Mesendoderm (in vitro differentiated cells): ENCODE measurements at regions not wholly inside any gene's neighbourhood (a gene's known extent, or its start where the extent isn't known, plus 50 kb on each side); places are given as distances from the start of the nearest gene placed in this dataset.

Experiments
- DNase-seq: peaks from one replicate; pipeline ENCODE4 v3.0.0; 2013
- H2AK5ac ChIP-seq: 2 replicates; pipeline ENCODE4 v1.6.1; 2013; ENCODE audit warnings: low read length, inconsistent platforms
- H2BK120ac ChIP-seq: 2 replicates; pipeline ENCODE4 v1.6.1; 2013; ENCODE audit warnings: low read depth, mild to moderate bottlenecking, low read length, moderate library complexity, mixed read lengths
- H2BK15ac ChIP-seq: replicated peaks from 2 replicates; pipeline ENCODE4 v1.6.1; 2013; ENCODE audit warnings: low read depth, mild to moderate bottlenecking, moderate library complexity
- H2BK5ac ChIP-seq: 2 replicates; pipeline ENCODE4 v1.6.1; 2013; ENCODE audit warnings: low read length, inconsistent platforms
- H3K18ac ChIP-seq: 2 replicates; pipeline ENCODE4 v1.6.1; 2013; ENCODE audit warnings: mild to moderate bottlenecking, low read length, mixed read lengths
- H3K23ac ChIP-seq: one replicate; pipeline ENCODE4 v1.6.1; 2013; ENCODE audit warnings: low read length
- H3K27ac ChIP-seq: 2 replicates; pipeline ENCODE4 v1.5.1; 2013; ENCODE audit warnings: low read depth, mild to moderate bottlenecking, inconsistent platforms, low read length, moderate library complexity
- H3K27me3 ChIP-seq: 2 replicates; pipeline ENCODE4 v1.6.1; 2013; ENCODE audit warnings: low read length, control low read depth, mild to moderate bottlenecking, inconsistent platforms; ENCODE audit not compliant: insufficient read depth, poor library complexity
- H3K36me3 ChIP-seq: 2 replicates; pipeline ENCODE4 v1.6.1; 2013; ENCODE audit warnings: low read length, inconsistent platforms; ENCODE audit not compliant: control insufficient read depth, insufficient read depth
- H3K4ac ChIP-seq: one replicate; pipeline ENCODE4 v1.6.1; 2013; ENCODE audit warnings: low read depth, mild to moderate bottlenecking, low read length, moderate library complexity
- H3K4me1 ChIP-seq: 2 replicates; pipeline ENCODE4 v1.6.1; 2013; ENCODE audit warnings: low read depth, low read length, inconsistent platforms; ENCODE audit not compliant: control insufficient read depth
- H3K4me2 ChIP-seq: 2 replicates; pipeline ENCODE4 v1.6.1; 2013; ENCODE audit warnings: low read length
- H3K4me3 ChIP-seq: 2 replicates; pipeline ENCODE4 v1.5.1; 2013; ENCODE audit warnings: mild to moderate bottlenecking, low read length
- H3K56ac ChIP-seq: one replicate; pipeline ENCODE4 v1.6.1; 2013; ENCODE audit warnings: low read length
- H3K79me1 ChIP-seq: 2 replicates; pipeline ENCODE4 v1.6.1; 2013; ENCODE audit warnings: low read length, inconsistent platforms
- H3K79me2 ChIP-seq: 2 replicates; pipeline ENCODE4 v1.6.1; 2013; ENCODE audit warnings: mild to moderate bottlenecking, low read length; ENCODE audit not compliant: control insufficient read depth, insufficient read depth
- H3K9ac ChIP-seq: 2 replicates; pipeline ENCODE4 v1.6.1; 2013; ENCODE audit warnings: low read length, inconsistent platforms
- H4K5ac ChIP-seq: one replicate; pipeline ENCODE4 v1.6.1; 2013; ENCODE audit warnings: low read length
- H4K8ac ChIP-seq: one replicate; pipeline ENCODE4 v1.6.1; 2013; ENCODE audit warnings: low read depth, mild to moderate bottlenecking, control low read depth, low read length, moderate library complexity
- WGBS: extraction: QIAGEN DNeasy Blood & Tissue Kit; methylation state at CpG from one replicate; pipeline ENCODE4 v1.1.7; 2013; ENCODE audit warnings: low lambda C conversion rate, missing lambda C conversion rate; ENCODE audit not compliant: insufficient coverage; ENCODE audit errors: extremely low coverage; 5-methylcytosine and 5-hydroxymethylcytosine counted together

- no peak overlapping the region for H3K18ac ChIP-seq
- H3K27ac ChIP-seq, result no peak overlapping the region
- H3K4me1 ChIP-seq, result no peaks in the 10 kb centered on the region
- no peak overlapping the region for H4K8ac ChIP-seq
- WGBS, result no CpG with 5 or more reads among the region's 5 CpGs
- no peaks in the 10 kb centered on the region for H3K36me3 ChIP-seq
- no peaks in the 10 kb centered on the region for H3K79me2 ChIP-seq
- H2BK15ac ChIP-seq, result no peak overlapping the region
- H2BK120ac ChIP-seq, result no peak overlapping the region
- H4K5ac ChIP-seq, result no peak overlapping the region
- no peak overlapping the region for H3K4me3 ChIP-seq
- no peaks in the 10 kb centered on the region for H3K79me1 ChIP-seq
- H3K56ac ChIP-seq, result no peak overlapping the region
- H3K4me2 ChIP-seq, result no peak overlapping the region
- no peak overlapping the region for H3K23ac ChIP-seq
- no peak overlapping the region for H3K9ac ChIP-seq
- DNase-seq, result no peak
- H3K4ac ChIP-seq, result no peak overlapping the region
- no peak overlapping the region for H2AK5ac ChIP-seq
- H3K27me3 ChIP-seq, result no peaks in the 10 kb centered on the region
- H2BK5ac ChIP-seq, result no peak overlapping the region
These were observed 231.7 kb upstream of the CNTNAP2 start for GRCh38 chr7:145884716-145885514.

DNA sequence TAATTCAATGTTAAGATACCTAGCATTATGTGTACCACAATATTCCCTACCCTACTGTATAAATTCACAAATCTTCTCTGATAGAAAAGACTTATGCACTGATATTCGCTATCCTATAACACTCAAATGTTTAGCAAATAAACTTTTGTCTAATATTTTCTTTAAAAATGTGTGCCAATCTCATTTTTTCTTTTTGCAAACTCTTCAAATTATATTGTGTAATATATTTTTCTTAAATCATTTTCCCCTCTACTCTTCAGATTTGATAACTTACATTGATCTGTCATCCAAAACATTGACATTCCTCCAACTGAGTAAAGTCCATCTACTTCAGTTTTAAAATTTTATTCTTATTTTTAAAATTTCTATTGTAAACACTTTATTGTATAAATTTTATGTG, 240.2 kb upstream of the CNTNAP2 start:
- no peak overlapping the region for H4K8ac ChIP-seq
- H3K79me1 ChIP-seq, result no peaks in the 10 kb centered on the region
- H3K56ac ChIP-seq, result no peak overlapping the region
- H2BK15ac ChIP-seq, result no peak overlapping the region
- H3K4me1 ChIP-seq, result no peaks in the 10 kb centered on the region
- DNase-seq, result no peak
- no peaks in the 10 kb centered on the region for H3K27me3 ChIP-seq
- no peak overlapping the region for H3K27ac ChIP-seq
- no peaks in the 10 kb centered on the region for H3K79me2 ChIP-seq
- H3K18ac ChIP-seq, result no peak overlapping the region
- H3K4me2 ChIP-seq, result no peak overlapping the region
- no peak overlapping the region for H2AK5ac ChIP-seq
- H2BK5ac ChIP-seq, result no peak overlapping the region
- H3K4me3 ChIP-seq, result no peak overlapping the region
- WGBS, result no CpG with 5 or more reads among the region's 1 CpG
- no peak overlapping the region for H3K9ac ChIP-seq
- H3K4ac ChIP-seq, result no peak overlapping the region
- no peak overlapping the region for H3K23ac ChIP-seq
- no peaks in the 10 kb centered on the region for H3K36me3 ChIP-seq
- H4K5ac ChIP-seq, result no peak overlapping the region
- H2BK120ac ChIP-seq, result no peak overlapping the region

GRCh38 chr7:145875267-145875666, 241.3 kb upstream of the CNTNAP2 start:
- H3K4ac ChIP-seq, result no peak overlapping the region
- H2BK15ac ChIP-seq, result no peak overlapping the region
- no peak overlapping the region for H3K4me3 ChIP-seq
- H3K36me3 ChIP-seq, result no peaks in the 10 kb centered on the region
- no peaks in the 10 kb centered on the region for H3K79me1 ChIP-seq
- H3K56ac ChIP-seq, result no peak overlapping the region
- DNase-seq, result no peak
- no peak overlapping the region for H3K23ac ChIP-seq
- no peak overlapping the region for H3K18ac ChIP-seq
- no peak overlapping the region for H2BK120ac ChIP-seq
- no peaks in the 10 kb centered on the region for H3K4me1 ChIP-seq
- H4K8ac ChIP-seq, result no peak overlapping the region
- H3K27ac ChIP-seq, result no peak overlapping the region
- no peak overlapping the region for H2AK5ac ChIP-seq
- no peak overlapping the region for H2BK5ac ChIP-seq
- H3K4me2 ChIP-seq, result no peak overlapping the region
- no peaks in the 10 kb centered on the region for H3K79me2 ChIP-seq
- H3K9ac ChIP-seq, result no peak overlapping the region
- H4K5ac ChIP-seq, result no peak overlapping the region
- H3K27me3 ChIP-seq, result no peaks in the 10 kb centered on the region

- Histone ChIP-seq H3K9ac (no peak overlapping the region), H3K4me3 (no peak overlapping the region), H3K4ac (no peak overlapping the region), H3K18ac (no peak overlapping the region), H3K56ac (no peak overlapping the region), H3K27ac (no peak overlapping the region), H3K23ac (no peak overlapping the region), H4K8ac (no peak overlapping the region), H3K79me2 (no peaks in the 10 kb centered on the region), H3K79me1 (no peaks in the 10 kb centered on the region), H2BK120ac (no peak overlapping the region), H3K27me3 (no peaks in the 10 kb centered on the region), H2BK5ac (no peak overlapping the region), H2BK15ac (no peak overlapping the region), H3K4me1 (no peaks in the 10 kb centered on the region), H2AK5ac (no peak overlapping the region), H3K4me2 (no peak overlapping the region), H3K36me3 (no peaks in the 10 kb centered on the region), H4K5ac (no peak overlapping the region)
- no peak for DNase-seq
- WGBS, result no CpG with 5 or more reads among the region's 2 CpGs
These were observed 247.7 kb upstream of the CNTNAP2 start for GRCh38 chr7:145868935-145869334.

DNA sequence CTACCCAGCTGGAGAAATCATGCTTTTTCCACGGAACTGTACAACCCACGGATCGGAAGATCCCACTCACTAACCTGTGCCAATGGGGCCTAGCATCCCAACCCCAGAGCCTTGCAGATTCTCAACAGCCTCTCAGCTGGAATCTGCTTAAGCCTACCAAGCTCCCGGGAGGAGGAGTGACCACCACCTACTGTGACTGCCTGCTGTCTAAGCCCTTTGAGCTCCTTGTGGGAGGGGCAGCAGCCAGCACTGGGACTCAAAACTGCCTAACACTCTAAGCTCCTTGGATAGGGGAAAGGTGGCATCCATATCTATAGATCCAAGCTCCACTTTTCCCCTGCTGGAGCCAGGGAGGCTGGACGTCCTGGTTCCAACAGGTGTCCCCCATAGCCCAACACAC, 254.4 kb upstream of the CNTNAP2 start:
- Histone ChIP-seq H3K56ac (no peak overlapping the region), H3K4ac (no peak overlapping the region), H2BK5ac (no peak overlapping the region), H3K23ac (no peak overlapping the region), H4K5ac (no peak overlapping the region), H3K27ac (no peak overlapping the region), H3K9ac (no peak overlapping the region), H2BK15ac (no peak overlapping the region), H2AK5ac (no peak overlapping the region), H3K79me2 (no peaks in the 10 kb centered on the region), H3K36me3 (no peaks in the 10 kb centered on the region), H3K4me1 (no peaks in the 10 kb centered on the region), H4K8ac (no peak overlapping the region), H3K27me3 (no peaks in the 10 kb centered on the region), H3K79me1 (no peaks in the 10 kb centered on the region), H2BK120ac (no peak overlapping the region), H3K4me2 (no peak overlapping the region), H3K4me3 (no peak overlapping the region), H3K18ac (no peak overlapping the region)
- DNase-seq, result no peak
- no CpG with 5 or more reads among the region's 5 CpGs for WGBS

DNA sequence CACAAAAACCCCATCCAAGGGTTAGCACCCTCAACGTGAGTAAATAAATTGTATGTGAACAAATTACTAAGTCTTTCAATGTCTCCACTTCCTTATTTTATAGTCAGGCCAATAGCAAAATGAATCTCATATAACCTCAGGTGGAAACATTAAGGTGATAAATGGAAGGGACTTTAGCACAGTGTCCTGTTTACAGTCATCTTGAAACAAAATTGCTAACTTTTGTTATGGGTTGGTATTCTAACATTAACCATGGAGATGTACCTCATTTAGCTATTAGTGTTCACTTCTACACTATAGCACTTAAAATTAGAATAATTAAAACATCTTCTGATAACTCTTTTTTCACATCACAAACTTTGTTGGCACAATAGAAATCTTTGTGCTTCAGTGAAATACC, 255.8 kb upstream of the CNTNAP2 start:
- Histone ChIP-seq H2BK120ac (no peak overlapping the region), H3K4me1 (no peaks in the 10 kb centered on the region), H4K8ac (no peak overlapping the region), H3K18ac (no peak overlapping the region), H3K9ac (no peak overlapping the region), H3K4me3 (no peak overlapping the region), H2BK15ac (no peak overlapping the region), H2BK5ac (no peak overlapping the region), H3K27me3 (no peaks in the 10 kb centered on the region), H3K23ac (no peak overlapping the region), H2AK5ac (no peak overlapping the region), H3K79me1 (no peaks in the 10 kb centered on the region), H3K4me2 (no peak overlapping the region), H3K27ac (no peak overlapping the region), H3K56ac (no peak overlapping the region), H4K5ac (no peak overlapping the region), H3K36me3 (no peaks in the 10 kb centered on the region), H3K4ac (no peak overlapping the region), H3K79me2 (no peaks in the 10 kb centered on the region)
- DNase-seq, result no peak
- WGBS, result no CpG with 5 or more reads among the region's 1 CpG
